ENCODE measurements at regions not wholly inside any gene's neighbourhood (a gene's known extent, or its start where the extent isn't known, plus 50 kb on each side); places are given as distances from the start of the nearest gene placed in this dataset.

DNA sequence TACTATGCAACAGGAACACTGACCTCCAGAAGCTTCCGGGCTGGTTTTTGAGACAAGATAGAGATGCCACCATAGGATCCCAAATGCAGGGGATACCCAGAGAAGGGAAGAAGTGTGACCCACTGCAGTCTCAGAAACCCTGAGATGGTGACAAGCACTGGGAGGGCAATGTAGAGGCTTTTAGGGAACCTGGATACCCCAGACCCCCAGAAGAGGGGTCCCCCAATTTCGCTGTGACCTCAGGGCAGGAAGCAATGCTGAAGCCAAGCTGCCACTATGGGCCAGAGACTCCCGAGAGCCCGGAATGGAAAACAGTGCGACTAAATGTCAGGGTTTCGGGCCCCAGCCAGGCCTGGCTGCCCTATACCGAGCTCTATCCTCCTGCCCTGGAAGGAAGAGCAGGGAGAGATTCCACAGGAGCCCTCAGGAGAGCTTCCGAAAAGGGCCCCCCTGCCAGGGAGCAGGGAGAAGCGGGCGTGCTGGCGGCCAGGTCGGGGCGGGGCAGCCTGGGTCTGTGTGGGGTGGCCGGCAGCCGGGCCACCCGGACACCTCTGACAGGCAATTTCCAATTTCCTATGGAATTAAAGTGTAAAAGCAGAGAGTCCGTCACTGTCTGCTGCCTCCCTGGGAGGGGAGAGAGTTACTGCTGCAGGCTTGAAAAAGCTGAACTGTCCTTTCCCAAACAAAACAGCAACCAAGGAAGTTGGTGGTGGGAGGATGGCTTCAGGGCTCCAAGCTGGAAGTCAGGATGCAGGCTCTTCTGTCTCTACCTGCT lies 154.2 kb downstream of the FGF18 start:
- Histone ChIP-seq H3K27me3 (ENCODE audit: control insufficient read depth, insufficient read depth, low read length) (peaks cover 2% of the 10 kb centered on the region), H3K4me3 (ENCODE audit: low read depth, low read length) (no peak overlapping the region), H3K36me3 (ENCODE audit: control insufficient read depth, insufficient read depth, low read length) (no peaks in the 10 kb centered on the region)
- TF ChIP-seq CTCF (IDR thresholded peaks at IDR 0.05; ENCODE audit: insufficient read depth, low read length, poor library complexity, severe bottlenecking) = no peak
- DNase-seq (ENCODE audit: low read depth) = no peak

- Histone ChIP-seq H3K4me3 (ENCODE audit: low read depth, low read length) (no peak overlapping the region), H3K36me3 (ENCODE audit: control insufficient read depth, insufficient read depth, low read length) (no peaks in the 10 kb centered on the region), H3K27me3 (ENCODE audit: control insufficient read depth, insufficient read depth, low read length) (peaks cover 2% of the 10 kb centered on the region)
- no peak for DNase-seq (ENCODE audit: low read depth)
- no peak for TF ChIP-seq CTCF (IDR thresholded peaks at IDR 0.05; ENCODE audit: insufficient read depth, low read length, poor library complexity, severe bottlenecking)
These were observed 154.9 kb downstream of the FGF18 start for GRCh38 chr5:171574376-171574775.

GRCh38 chr5:171575386-171575785 lies 155.9 kb downstream of the FGF18 start:
- peaks cover 2% of the 10 kb centered on the region for H3K27me3 ChIP-seq (ENCODE audit: control insufficient read depth, insufficient read depth, low read length)
- DNase-seq (ENCODE audit: low read depth) = no peak
- TF ChIP-seq CTCF (IDR thresholded peaks at IDR 0.05; ENCODE audit: insufficient read depth, low read length, poor library complexity, severe bottlenecking) = no peak

GRCh38 chr5:171575808-171576207 lies 156.4 kb downstream of the FGF18 start:
- DNase-seq (ENCODE audit: low read depth) = no peak
- Histone ChIP-seq H3K27me3 (ENCODE audit: control insufficient read depth, insufficient read depth, low read length) (peaks cover 2% of the 10 kb centered on the region), H3K36me3 (ENCODE audit: control insufficient read depth, insufficient read depth, low read length) (no peaks in the 10 kb centered on the region), H3K4me3 (ENCODE audit: low read depth, low read length) (no peak overlapping the region)
- no peak for TF ChIP-seq CTCF (IDR thresholded peaks at IDR 0.05; ENCODE audit: insufficient read depth, low read length, poor library complexity, severe bottlenecking)

More at GRCh38 chr5:171575386-171575785, 155.9 kb downstream of the FGF18 start:
- no peak overlapping the region for H3K4me3 ChIP-seq (ENCODE audit: low read depth, low read length)
- H3K36me3 ChIP-seq (ENCODE audit: control insufficient read depth, insufficient read depth, low read length) = no peaks in the 10 kb centered on the region

DNA sequence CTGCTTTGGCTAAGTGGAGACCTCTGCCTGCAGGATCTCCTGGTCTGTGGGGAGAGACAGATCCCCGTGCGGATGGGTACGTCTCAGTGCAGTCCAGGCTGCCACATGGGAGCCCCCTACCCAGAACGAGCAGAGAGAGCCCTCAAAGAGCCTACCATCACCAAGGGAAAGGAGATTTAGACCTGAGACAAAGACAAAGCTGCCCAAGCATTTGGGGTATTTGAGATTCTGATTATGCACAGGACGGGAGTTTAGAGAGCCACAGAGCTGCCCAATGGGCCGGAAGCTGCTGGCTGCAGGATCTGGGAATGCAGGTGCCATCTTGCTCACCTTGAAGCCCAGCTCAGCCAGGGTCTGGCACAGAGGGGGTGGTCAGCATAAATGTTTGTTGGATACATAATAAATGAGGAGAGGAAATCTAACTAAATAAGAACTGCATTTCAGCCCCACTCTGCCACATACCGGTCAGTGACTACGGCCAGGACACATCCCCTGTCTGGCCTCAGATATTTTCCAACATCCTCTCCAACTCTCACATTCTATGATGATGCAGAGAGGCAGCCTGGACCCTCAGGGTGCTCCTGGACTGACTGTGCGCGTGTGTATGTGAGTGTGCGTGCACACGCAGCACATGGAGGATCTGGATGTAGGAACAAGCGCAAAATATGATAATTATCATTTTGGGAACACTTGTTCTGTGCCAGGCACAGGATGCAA lies 157.8 kb downstream of the FGF18 start:
- DNase-seq (ENCODE audit: low read depth) = no peak
- Histone ChIP-seq H3K4me3 (ENCODE audit: low read depth, low read length) (no peak overlapping the region), H3K36me3 (ENCODE audit: control insufficient read depth, insufficient read depth, low read length) (no peaks in the 10 kb centered on the region), H3K27me3 (ENCODE audit: control insufficient read depth, insufficient read depth, low read length) (peaks cover 2% of the 10 kb centered on the region)
- no peak for TF ChIP-seq CTCF (IDR thresholded peaks at IDR 0.05; ENCODE audit: insufficient read depth, low read length, poor library complexity, severe bottlenecking)
